Stimulated activated CD4-positive, alpha-beta T cell treated with anti-CD3 and anti-CD28 coated beads, Interleukin-15, amount 100 ng/mL, for 24 hours (primary cell): ENCODE measurements at regions not wholly inside any gene's neighbourhood (a gene's known extent, or its start where the extent isn't known, plus 50 kb on each side); places are given as distances from the start of the nearest gene placed in this dataset.
A peak's percentile ranks its signal among the peaks of the same experiment; 100 is the strongest.
"Not testable (repeated sequence)": the region's sequence is repeated elsewhere in the genome, so short reads cannot be mapped to it uniquely, and the experiment has no call there.

ENCODE experiments used
- DNase-seq: peaks from one replicate; pipeline ENCODE4 v3.0.0-alpha.2; 2020

GRCh38 chr10:43839973-43840372 lies 191.3 kb upstream of the ZNF32 start:
- DNase-seq = no peak

- DNase-seq = not testable (repeated sequence)
Observed at GRCh38 chr10:43834751-43835150, 186.1 kb upstream of the ZNF32 start.

- DNase-seq = no peak
Observed at GRCh38 chr10:43827853-43828252, 179.2 kb upstream of the ZNF32 start.

GRCh38 chr10:43825984-43826383 lies 177.3 kb upstream of the ZNF32 start:
- DNase-seq = no peak

GRCh38 chr10:43825421-43825820 lies 176.7 kb upstream of the ZNF32 start:
- no peak for DNase-seq

- no peak for DNase-seq
Observed at GRCh38 chr10:43824934-43825333, 176.3 kb upstream of the ZNF32 start.

- DNase-seq = peak; percentile 37
Observed at GRCh38 chr10:43822631-43823580, 174.2 kb upstream of the ZNF32 start.

- no peak for DNase-seq
Observed at GRCh38 chr10:43821103-43821502, 172.4 kb upstream of the ZNF32 start.

GRCh38 chr10:43820663-43821062 lies 172.0 kb upstream of the ZNF32 start:
- DNase-seq = no peak

- DNase-seq = no peak
Observed at GRCh38 chr10:43819464-43820230, 171.0 kb upstream of the ZNF32 start.

- no peak for DNase-seq
Observed at GRCh38 chr10:43818687-43819086, 170.0 kb upstream of the ZNF32 start.

- no peak for DNase-seq
Observed at GRCh38 chr10:43817368-43817767, 168.7 kb upstream of the ZNF32 start.

- peak; percentile 83 for DNase-seq
Observed at GRCh38 chr10:43816351-43817321, 168.0 kb upstream of the ZNF32 start.

- DNase-seq = no peak
Observed at GRCh38 chr10:43815181-43815885, 166.7 kb upstream of the ZNF32 start.

- no peak for DNase-seq
Observed at GRCh38 chr10:43814663-43815062, 166.0 kb upstream of the ZNF32 start.

- no peak for DNase-seq
Observed at GRCh38 chr10:43811871-43812270, 163.2 kb upstream of the ZNF32 start.

GRCh38 chr10:43809211-43809930 lies 160.7 kb upstream of the ZNF32 start:
- no peak for DNase-seq

- no peak for DNase-seq
Observed at GRCh38 chr10:43808136-43808535, 159.5 kb upstream of the ZNF32 start.

GRCh38 chr10:43806831-43807640 lies 158.4 kb upstream of the ZNF32 start:
- DNase-seq = no peak

- DNase-seq = no peak
Observed at GRCh38 chr10:43803791-43804190, 155.1 kb upstream of the ZNF32 start.
